Glomerular visceral epithelial cell (primary cell): ENCODE measurements at regions not wholly inside any gene's neighbourhood (a gene's known extent, or its start where the extent isn't known, plus 50 kb on each side); places are given as distances from the start of the nearest gene placed in this dataset.
"Not testable (repeated sequence)": the region's sequence is repeated elsewhere in the genome, so short reads cannot be mapped to it uniquely, and the experiment has no call there.

Experiments
- DNase-seq: peaks from one replicate; pipeline ENCODE4 v3.0.0-alpha.2; 2016; ENCODE audit errors: extremely low spot score

DNA sequence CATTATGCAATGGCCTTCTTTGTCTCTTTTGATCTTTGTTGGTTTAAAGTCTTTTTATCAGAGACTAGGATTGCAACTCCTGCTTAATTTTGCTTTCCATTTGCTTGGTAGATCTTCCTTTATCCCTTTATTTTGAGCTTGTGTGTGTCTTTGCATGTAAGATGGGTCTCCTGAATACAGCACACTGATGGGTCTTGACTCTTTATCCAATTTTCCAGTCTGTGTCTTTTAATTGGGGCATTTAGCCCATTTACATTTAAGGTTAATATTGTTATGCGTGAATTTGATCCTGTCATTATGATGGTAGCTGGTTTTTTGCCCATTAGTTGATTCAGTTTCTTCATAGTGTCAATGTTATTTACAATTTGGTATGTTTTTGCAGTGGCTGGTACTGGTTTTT is 56.9 kb upstream of the TBX18 start:
- not testable (repeated sequence) for DNase-seq

DNA sequence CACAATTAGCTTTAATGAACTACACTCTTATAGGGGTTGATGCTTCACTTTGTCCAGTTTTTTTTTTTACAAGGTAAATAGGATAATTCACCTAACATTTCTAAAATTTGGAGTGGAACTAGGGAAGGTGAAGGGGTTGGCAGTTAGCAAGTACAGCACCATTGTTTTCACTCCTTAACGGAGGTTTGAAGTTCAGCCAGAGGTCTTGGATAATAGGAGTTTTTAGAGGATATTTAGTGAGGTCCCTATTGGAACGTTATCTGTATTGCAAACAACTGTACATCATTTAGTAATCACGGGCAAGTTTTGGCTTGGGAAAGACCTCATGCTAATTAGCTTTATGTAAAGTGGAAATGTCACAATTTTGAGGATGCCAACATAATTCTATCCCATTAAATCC is 52.3 kb upstream of the TBX18 start:
- DNase-seq, result no peak

DNA sequence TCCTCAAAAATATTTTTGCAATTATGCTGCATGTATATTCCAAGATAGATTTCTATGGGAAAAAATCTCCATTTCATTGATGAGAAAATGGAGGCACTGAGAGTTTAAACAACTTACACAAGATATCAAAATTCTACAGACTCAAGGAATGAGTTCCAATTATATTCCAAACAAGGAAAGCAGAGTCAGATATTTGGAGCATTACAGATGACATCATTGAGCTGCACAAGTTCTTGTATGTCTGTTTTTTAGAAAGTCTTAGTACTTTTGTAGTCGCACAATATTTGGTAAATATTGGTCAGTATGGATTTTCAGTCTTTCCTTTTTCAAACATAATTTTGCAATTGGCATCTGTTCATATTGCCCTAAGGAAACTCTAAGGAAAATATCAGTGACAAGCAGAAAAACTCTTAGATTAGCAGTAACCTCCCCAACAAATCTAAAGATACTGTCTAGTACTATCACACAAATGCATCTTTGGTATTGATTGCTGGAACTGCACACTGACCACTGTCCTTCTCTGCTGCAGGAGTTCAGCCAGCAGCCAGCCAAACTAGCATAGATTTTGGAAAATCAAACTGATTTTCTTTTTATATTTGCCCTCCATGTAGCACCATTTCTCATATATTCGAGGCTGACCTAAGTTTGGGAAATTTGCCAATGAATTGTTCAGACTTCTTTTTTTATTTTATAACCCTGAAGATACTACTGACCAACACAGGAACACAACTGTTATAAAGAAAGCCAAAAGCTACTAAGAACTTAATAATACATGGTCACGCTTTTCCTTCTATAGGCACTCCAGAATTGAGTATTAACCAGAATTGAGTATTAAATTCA is 51.7 kb upstream of the TBX18 start:
- DNase-seq, result no peak
